ENCODE measurements at regions not wholly inside any gene's neighbourhood (a gene's known extent, or its start where the extent isn't known, plus 50 kb on each side); places are given as distances from the start of the nearest gene placed in this dataset.
"Not testable (repeated sequence)": the region's sequence is repeated elsewhere in the genome, so short reads cannot be mapped to it uniquely, and the experiment has no call there.

DNA sequence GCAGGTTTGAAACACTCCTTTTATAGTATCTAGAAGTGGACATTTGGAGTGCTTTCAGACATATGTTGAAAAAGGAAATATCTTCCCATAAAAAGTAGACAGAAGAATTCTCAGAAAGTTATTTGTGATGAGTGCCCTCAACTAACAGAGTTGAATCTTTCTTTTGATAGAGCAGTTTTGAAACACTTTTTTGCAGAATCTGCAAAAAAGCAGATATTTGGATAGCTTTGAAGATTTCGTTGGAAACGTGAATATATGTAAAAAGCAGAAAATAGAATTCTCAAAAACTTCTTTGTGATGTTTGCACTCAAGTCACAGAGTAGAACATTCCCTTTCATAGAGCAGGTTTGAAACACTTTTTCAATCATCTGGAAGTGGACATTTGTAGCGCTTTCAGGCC lies 676.4 kb upstream of the ZNF337 start:
- DNase-seq = not testable (repeated sequence)

DNA sequence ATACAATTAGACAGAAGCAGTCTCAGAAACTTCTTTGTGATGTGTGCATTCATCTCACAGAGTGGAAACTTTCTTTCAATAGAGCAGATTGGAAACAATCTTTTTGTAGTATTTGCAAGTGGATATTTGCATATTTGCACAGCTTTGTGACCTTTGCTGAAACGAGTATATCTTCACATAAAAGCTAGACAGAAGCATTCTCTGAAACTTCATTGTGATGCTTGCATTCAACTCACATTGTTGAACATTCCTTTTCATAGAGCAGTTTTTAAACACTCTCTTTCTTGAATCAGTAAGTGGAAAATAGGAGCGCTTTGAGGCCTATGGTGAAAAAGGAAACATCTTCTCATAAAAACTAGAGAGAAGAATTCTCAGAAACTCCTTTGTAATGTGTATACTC lies 657.9 kb upstream of the ZNF337 start:
- DNase-seq = no peak

DNA sequence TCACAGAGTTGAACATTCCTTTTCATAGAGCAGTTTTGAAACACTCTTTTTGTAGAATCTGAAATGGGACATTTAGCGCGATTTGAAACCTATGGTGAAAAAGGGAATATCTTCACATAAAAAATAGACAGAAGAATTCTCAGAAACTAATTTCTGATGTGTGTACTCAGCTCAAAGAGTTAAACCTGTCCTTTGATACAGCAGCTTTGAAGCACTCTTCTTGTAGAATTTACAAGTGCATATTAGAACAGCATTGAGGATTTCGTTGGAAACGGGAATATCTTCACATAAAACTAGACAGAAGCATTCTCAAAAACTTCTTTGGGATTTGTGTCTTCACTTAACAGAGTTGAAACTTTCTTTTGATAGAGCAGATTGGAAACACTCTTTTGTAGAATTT lies 650.7 kb upstream of the ZNF337 start:
- DNase-seq = no peak

DNA sequence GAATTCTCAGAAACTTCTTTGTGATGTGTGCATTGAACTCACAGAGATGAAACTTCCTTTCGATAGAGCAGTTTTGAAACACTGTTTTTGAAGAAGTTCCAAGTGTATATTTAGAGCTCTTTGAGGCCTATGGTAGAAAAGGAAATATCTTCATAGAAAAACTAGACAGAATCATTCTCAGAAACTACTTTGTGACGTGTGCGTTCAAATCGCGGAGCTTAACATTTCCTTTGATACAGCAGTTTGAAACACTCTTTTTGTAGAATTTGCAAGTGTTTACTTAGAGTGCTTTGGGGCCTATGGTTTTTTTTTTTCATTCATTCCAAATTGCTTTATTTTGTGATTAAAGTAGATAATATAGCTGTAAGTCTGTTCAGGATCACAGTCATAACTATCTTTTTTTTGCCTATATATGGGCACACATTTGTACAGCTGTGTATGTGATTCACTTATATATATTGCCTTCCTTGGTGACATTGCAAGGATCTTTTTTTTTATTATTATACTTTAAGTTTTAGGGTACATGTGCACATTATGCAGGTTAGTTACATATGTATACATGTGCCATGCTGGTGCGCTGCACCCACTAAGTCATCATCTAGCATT lies 643.9 kb upstream of the ZNF337 start:
- not testable (repeated sequence) for DNase-seq

DNA sequence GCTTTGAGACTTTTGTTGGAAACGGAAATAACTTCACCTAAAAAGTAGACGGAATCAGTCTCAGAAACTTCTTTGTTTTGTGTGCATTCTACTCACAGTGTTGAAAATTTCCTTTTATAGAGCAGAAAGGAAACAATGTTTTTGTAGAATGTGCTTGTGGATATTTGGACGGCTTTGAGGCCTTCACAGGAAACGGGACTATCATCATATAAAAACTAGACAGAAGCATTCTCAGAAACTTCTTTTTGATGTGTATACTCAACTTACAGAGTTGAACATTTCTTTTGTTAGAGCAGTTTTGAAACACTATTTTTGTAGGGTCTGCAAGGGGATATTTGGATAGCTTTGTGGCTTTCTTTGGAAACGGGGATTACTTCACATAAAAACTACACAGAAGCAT lies 627.5 kb upstream of the ZNF337 start:
- DNase-seq = no peak

DNA sequence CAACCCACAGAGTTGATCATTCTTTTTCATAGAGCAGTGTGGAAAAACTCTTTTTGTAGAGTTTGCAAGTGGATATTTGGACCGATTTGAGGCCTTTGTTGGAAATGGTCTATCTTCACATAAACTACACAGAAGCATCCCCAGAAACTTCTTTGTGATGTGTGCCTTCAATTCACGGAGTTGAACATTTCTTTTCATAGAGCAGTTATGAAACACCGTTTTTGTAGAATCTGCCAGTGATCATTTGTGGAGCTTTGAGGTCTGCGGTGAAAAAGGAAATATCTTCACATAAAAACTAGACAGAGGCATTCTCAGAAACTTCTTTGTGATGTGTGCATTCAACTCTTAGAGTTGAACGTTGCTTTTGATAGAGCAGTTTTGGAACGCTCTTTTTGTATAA lies 618.4 kb upstream of the ZNF337 start:
- DNase-seq = no peak

DNA sequence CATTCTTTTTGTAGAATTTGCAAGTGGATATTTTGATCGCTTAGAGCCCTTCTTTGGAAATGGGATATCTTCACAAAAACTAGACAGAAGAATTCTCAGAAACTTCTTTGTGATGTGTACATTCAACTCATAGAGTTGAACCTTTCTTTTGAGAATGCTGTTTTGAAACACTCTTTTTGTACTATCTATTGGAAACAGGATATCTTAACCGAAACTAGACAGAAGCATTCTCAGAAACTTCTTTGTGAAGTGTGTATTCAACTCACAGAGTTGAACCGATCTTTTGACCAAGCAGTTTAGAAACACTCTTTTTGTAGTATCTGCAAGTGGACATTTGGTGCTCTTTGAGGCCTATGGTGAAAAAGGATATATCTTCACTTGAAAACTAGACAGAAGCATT lies 613.1 kb upstream of the ZNF337 start:
- not testable (repeated sequence) for DNase-seq

DNA sequence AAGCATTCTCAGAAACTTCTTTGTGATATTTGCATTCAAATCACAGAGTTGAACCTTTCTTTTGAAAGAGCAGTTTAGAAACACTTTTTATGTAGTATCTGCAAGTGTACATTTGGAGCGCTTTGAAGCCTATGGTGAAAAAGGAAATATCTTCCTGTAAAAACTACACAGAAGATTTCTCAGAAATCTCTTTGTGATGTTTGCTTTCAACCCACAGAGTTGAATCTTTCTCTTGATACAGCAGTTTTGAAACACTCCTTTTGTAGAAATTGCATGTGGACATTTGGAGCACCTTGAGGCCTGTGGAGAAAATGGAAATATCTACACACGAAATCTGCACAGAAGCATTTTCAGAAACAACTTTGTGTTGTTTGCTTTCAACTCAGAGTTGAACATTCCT lies 612.3 kb upstream of the ZNF337 start:
- no peak for DNase-seq

DNA sequence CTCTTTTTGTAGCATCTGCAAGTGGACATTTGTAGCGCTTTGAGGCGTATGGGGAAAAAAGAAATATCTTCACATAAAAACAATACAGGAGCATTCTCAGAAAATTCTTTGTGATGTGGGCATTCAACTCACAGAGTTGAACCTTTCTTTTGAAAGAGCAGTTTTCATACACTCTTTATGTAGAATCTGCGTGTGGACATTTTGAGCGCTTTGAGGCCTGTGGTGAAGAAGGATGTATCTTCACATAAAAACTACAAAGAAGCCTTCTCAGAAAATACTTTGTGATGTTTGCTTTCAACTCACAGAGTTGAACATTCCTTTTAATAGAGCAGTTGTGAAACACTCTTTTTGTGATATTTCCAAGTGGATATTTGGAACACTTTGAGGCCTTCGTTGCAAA lies 598.4 kb upstream of the ZNF337 start:
- DNase-seq = no peak

DNA sequence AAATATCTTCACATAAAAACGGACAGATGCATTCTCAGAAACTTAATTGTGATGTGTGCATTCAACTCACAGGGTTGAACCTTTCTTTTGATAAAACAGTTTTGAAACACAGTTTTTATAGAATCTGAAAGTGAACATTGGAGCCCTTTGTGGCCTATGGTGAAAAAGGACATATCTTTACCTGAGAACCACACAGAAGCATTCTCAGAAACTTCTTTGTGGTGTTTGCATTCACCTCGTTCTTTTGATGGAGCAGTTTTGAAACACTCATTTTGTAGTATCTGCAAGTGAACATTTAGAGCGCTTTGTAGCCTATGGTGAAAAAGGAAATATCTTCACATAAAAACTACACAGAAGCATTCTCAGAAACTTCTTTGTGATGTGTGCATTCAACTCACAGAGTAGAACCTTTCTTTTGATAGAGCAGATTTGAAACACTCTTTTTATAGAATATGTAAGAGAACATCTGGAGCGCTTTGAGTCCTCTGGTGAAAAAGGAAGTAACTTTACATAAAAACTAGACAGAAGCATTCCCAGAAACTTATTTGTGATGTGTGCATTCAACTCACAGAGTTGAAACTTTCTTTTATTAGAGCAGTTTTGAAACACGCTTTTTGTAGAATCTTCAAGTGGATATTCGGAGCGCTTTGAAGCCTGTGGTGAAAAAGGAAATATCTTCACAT lies 591.9 kb upstream of the ZNF337 start:
- DNase-seq = not testable (repeated sequence)

DNA sequence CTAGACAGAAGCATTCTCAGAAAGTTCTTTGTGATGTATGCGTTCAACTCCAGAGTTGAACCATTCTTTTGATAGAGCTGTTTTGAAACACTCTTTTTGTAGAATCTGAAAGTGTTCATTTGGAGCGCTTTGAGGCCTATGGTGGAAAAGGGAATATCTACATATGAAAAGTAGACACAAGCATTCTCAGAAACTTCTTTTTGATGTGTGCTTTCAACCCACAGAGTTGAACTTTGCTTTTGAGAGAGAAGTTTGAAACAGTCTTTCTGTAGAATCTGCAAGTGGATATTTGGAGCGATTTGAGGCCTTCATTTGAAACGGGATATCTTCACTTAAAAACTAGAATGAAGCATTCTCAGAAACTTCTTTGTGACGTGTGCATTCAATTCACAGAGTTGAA lies 582.6 kb upstream of the ZNF337 start:
- no peak for DNase-seq

DNA sequence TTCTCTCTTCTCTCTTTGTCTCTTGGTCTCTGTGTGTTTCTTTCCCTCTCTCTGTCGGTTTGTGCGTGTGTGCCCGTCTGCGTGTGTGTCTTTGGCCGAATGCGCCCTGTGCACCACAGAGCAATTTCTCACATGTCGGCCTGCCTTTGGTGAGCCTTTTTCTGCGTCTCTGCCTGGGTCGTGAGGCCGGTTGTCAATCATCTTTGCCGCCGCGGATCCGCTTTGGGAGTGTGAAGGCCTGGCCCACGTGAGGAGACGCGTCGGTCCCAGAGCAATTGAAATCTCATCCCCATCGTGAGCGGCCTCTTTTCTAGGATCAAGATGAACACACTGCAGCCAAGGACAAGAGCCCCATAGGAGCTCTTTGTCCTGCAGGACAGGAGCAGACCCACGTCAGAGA lies 580.7 kb upstream of the ZNF337 start:
- no peak for DNase-seq

DNA sequence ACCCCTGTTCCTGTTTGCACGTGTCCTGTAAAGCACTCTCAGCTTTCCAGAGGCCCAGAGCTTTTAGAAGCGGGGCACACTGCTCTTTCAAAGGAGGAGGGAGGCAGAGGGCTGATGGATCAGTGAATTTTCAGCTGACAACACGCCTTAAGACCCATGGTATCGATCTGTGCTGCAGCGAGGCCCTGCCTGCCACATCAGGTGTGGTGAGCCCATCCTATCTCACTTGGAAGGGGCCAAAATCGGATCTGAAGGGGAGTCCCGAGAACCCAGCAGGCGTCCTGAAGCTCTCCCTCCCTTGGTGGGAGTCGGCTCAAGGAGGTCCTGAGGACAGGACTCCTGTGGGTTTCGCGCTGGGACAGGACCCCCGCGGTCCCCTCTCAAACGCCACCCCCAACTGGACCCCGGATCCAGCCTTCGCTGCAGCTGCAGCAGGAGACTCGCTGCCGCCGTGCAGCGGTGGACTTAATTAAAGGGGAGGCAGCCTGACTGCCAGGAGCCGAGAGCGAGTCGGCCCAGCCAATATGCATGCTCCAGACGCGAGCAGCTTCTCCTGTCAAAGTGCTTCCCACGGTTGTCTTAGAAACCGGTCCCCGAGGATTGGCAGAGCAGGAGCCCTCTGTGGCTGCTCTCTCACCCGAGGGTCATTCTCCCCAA lies 580.0 kb upstream of the ZNF337 start:
- no peak for DNase-seq

DNA sequence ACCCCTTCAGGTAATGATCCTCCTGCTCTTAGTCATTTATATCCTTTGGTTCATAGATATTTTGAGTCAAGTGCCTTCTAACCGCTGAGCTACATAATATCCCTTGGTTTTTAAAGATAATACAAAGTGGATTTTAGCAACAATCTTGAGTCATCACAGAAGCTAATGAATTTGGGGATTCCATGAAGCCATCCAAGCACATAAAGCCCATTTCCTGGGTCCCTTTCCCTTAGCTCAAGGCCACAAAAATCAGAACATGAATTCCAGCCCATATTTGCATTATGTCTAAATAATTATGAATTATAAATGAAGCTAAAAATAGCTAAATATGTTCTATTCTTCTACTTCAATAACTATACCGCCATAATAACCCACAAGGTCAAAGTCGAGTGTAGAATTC lies 572.1 kb upstream of the ZNF337 start:
- not testable (repeated sequence) for DNase-seq

DNA sequence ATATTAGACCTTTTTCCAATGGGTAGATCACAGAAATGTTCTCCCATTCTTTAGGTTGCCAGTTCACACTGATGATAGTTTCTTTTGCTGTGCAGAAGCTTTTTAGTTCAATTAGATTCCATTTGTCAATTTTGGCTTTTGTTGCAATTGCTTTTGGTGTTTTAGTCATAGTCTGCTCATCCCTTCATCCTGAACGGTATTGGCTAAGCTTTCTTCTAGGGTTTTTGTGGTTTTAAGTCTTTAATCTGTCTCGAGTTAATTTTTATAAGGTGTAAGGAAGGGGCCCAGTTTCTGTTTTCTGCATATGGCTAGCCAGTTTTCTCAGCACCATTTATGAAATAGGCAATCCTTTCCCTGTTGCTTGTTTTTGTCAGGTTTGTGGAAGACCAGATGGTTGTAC lies 564.3 kb upstream of the ZNF337 start:
- DNase-seq = not testable (repeated sequence)

DNA sequence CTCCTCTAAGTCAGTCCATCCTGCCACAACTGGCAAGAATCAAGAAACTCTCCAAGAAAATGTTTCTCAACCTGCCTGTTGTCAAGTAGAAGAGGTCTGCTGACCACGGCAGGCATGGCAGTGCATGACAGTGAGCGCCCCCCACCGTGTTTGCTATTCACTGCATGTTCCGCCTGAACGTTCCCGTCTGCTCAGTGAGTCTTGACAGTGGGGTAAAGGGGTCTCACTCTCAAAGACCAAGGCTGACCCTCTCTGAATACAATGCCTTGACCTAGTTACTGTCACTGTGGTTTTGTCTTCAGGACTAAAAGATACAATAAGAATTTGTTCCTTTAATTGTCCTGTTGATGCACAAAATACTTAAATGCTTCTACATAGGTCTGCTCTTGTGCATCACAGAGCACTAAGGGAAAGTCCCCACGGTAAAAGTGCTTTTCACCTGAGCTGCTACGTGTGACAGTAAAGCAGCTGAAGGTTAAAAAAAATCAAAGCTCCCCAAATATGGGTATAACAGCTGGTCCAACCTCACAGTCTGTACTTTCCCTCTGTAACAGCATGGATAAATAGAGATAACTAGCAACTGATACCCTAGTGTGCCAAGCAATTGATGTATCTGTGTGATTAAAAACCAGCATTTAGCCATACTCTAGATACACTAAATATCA lies 555.8 kb upstream of the ZNF337 start:
- not testable (repeated sequence) for DNase-seq

DNA sequence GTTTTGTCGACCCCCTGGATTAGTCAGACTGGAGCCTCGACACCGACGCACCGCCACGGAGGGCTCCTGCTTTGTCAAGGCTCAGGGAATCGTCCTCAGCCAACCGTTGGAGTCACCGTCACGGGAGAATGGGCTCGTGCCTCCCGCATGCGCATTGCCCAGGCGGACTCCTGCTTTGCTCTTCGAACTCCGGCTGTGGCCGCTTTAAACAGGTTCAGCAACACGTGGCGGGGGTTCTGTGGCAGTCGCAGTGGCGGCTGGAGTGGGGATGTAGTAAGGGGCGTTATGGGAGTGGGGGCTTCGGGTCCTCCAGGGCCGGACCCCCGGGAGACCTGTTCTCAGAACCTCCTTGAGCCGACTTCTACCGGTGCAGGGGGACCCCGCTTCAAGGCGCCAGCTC lies 554.7 kb upstream of the ZNF337 start:
- DNase-seq = not testable (repeated sequence)

DNA sequence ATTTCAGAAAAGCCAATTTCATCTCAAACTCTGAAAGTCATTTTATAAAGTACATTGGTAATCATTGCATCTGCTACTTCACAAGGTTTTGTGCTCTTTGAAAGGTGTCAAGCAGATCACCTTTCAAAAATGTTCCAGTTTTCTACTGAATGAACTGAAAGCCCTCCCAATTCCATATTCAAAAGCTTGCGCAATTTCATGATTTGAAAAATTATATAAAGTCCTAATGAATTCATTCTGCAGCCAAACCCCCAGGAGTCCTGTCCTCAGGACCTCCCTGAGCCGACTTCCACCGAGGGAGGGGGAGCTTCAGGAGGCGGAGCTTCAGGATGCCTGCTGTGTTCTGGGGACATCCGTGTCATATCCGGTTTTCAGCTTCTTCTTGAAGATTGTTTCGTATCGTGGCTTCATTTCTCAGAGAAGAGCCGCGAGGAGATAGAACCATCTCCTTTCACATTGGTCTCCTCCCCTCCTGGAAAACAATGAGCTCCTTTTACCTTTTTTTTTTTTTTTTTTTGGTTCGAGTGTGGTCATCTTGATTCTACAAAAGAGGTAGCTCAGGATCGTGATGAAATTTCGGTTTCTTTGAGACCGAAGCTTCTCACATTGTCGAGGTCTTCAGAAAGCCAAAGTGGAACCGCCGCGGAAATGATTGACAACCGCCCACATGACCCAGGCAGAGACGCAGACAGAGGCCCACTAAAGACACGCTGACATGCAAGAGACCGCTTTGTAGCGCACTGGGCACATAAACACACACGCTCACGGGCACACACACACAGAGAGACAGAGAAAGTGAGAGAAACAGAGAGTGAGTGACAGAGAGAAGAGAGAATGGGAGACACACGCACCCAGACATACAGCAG lies 553.8 kb upstream of the ZNF337 start:
- DNase-seq = not testable (repeated sequence)

DNA sequence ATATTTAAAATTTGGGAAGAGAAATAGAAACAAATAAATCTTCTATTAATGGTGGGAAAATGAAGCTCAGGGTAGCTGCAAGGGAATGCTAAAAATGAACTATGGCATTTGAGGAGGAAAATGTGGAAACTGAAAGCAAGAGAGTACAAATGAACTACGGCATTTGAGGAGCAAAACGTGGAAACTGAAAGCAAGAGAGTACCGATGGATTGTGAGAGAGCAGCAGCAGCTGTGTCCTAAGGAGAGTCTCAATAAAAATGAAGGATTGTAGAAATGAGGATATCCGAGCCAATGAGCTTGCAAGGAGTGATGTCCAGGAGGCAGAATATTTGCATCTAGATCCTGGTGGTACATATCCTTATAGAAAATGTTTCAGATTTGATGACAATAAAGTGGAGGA lies 547.1 kb upstream of the ZNF337 start:
- no peak for DNase-seq

DNA sequence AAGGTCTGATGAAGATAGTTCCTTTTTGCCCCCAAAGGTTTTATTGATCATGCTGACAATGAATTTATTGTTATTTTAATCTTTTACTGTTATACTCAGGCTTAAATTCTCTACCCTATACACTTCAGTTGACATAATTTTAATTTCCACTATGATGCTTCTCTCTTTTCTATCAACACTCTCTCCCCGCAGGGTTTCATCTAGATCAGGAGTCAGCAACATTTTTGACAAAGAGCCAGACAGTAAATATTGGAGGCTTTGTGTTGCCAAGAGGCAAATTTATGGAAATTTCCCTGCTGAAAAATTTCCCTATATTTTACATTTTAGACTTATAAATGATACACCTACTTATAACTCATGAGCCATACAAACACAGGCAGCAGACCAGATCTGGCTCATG lies 524.0 kb upstream of the ZNF337 start:
- DNase-seq = not testable (repeated sequence)

DNA sequence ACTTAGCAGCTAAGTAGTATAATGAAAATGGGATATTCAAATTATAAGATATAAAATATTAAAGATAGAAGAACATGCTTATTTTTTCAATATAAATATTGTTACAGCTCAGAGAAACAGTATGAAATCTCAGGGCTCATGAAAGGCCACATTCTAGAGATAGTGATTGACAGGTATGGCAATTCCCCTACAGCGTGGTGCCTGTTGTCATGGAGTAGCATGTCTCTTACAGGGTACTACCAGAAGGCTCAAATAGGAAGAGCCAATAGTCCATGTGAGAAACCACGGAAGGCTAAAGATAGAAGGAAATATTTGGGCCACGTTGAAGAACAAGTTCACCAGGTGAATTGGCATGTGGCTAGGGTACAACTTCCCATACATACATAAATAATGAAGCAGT lies 522.9 kb upstream of the ZNF337 start:
- not testable (repeated sequence) for DNase-seq

DNA sequence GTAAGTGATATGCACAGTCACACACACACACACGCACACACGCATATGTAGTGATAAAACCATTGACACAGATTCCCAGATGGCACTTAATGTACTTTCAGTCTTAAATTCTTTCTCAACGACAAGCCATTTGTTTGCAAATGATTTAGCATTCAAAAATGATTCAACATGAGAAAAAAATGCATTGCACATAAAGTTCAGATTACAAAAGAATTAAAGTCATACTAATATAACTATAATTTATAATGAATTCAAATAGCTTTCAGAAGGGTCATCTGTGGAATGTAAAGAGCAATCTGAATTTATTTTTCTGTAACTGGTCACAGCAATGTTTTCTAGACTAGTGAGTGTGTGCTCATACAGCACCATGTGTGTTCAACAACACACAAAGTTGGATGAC lies 521.6 kb upstream of the ZNF337 start:
- DNase-seq = no peak

DNA sequence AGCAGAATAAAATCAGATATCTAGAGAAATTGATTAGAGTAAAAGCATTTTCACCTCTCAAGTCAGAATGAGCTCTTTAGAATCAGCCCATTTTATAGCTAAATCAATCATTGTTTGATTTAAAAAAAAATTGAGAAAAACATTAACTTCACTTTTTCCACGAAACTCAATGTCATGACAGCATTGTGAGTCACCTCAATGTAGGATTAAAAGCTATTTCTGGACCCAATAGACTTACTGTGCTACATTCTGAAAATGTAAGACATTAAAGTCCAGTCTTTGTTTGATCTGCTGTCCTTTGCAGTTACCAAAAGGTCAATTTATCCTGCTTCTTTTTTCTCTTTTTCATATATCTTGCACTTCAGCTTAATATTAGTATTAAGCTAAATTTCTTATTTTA lies 519.4 kb upstream of the ZNF337 start:
- DNase-seq = no peak
